PC-9 (cell line): ENCODE measurements at regions not wholly inside any gene's neighbourhood (a gene's known extent, or its start where the extent isn't known, plus 50 kb on each side); places are given as distances from the start of the nearest gene placed in this dataset.

Source experiments
- BruUV-seq: library from RNA; stranded (reverse); fragments of 400-500 nt; replicated peaks from 2 replicates; lab custom pipeline; 2021; lab: Mats Ljungman, UMichigan
- CTCF ChIA-PET: fragments of 300-600 bp; sonication (Branson Sonifier 250); formaldehyde crosslinking; loops from one replicate; lab custom pipeline; 2022; ENCODE audit warnings: antibody characterized with exemption; lab: Charles Lee
- POLR2A ChIA-PET: fragments of 300-600 bp; sonication (Branson Sonifier 250); formaldehyde crosslinking; loops from one replicate; lab custom pipeline; 2022; ENCODE audit warnings: antibody characterized with exemption; ENCODE audit not compliant: unreplicated experiment; lab: Charles Lee
- DNase-seq, 2 experiments: peaks; one replicate each; pipeline versions ENCODE4 v3.0.0 to v3.0.0-alpha.2; 2015 to 2022; ENCODE audit warnings: mixed read lengths in 1 of 2
- H2AFZ ChIP-seq: fragments of 200-600 bp; sonication (generic); 2 replicates; pipeline ENCODE4 v1.8.1; 2017; ENCODE audit warnings: antibody characterized with exemption
- H3F3A ChIP-seq: fragments of 200-600 bp; sonication (generic); 2 replicates; pipeline ENCODE4 v1.8.1; 2017; ENCODE audit warnings: antibody characterized with exemption, mild to moderate bottlenecking, low read depth; ENCODE audit not compliant: insufficient read depth
- H3K27ac ChIP-seq: fragments of 200-600 bp; sonication (generic); 2 replicates; pipeline ENCODE4 v1.6.1; 2016; ENCODE audit warnings: mixed run types
- H3K27me3 ChIP-seq: fragments of 200-600 bp; sonication (generic); 2 replicates; pipeline ENCODE4 v1.6.1; 2016; ENCODE audit warnings: low read depth, mixed run types; ENCODE audit not compliant: insufficient read depth
- H3K36me3 ChIP-seq: fragments of 200-600 bp; sonication (generic); 2 replicates; pipeline ENCODE4 v1.6.1; 2016; ENCODE audit warnings: low read depth, mixed run types
- H3K4me1 ChIP-seq: fragments of 200-600 bp; sonication (generic); replicated peaks from 2 replicates; pipeline ENCODE4 v1.6.1; 2016; ENCODE audit warnings: mixed run types; ENCODE audit not compliant: insufficient read depth
- H3K4me2 ChIP-seq: fragments of 200-600 bp; sonication (generic); 2 replicates; pipeline ENCODE4 v1.6.1; 2017; ENCODE audit warnings: mixed run types
- H3K4me3 ChIP-seq: fragments of 200-600 bp; sonication (generic); 2 replicates; pipeline ENCODE4 v1.6.1; 2016; ENCODE audit warnings: mixed run types
- H3K79me2 ChIP-seq: fragments of 200-600 bp; sonication (generic); 2 replicates; pipeline ENCODE4 v1.6.1; 2017; ENCODE audit warnings: low read depth, mixed run types
- H3K9me2 ChIP-seq: fragments of 200-600 bp; sonication (generic); 2 replicates; pipeline ENCODE4 v1.8.1; 2017; ENCODE audit warnings: mild to moderate bottlenecking; ENCODE audit not compliant: insufficient read depth
- H3K9me3 ChIP-seq: fragments of 200-600 bp; sonication (generic); 2 replicates; pipeline ENCODE4 v1.8.1; 2016; ENCODE audit warnings: low read depth; ENCODE audit not compliant: insufficient read depth
- H4K20me1 ChIP-seq: fragments of 200-600 bp; sonication (generic); 2 replicates; pipeline ENCODE4 v1.8.1; 2017; ENCODE audit not compliant: insufficient read depth
- EZH2 ChIP-seq: fragments of 200-600 bp; sonication (generic); IDR thresholded peaks from 2 replicates; pipeline ENCODE4 v1.8.0; 2017; ENCODE audit warnings: antibody characterized with exemption, low read depth
- intact Hi-C: fragments of 100-400 bp; cut with micrococcal nuclease; formaldehyde crosslinking; loops from one replicate; pipeline ENCODE4 v1.10.0; 2022; ENCODE audit not compliant: unreplicated experiment
- TF ChIP-seq, protein P1 (sequence below): fragments of 200-600 bp; sonication (generic); conservative IDR thresholded peaks from 2 replicates; pipeline ENCODE4 v1.6.1; 2017; ENCODE audit warnings: mixed run types, antibody characterized with exemption, mild to moderate bottlenecking, moderate library complexity

GRCh38 chr2:212940816-212941215 is 210.6 kb downstream of the IKZF2 start:
- Histone ChIP-seq H3K9me2 (no peaks in the 10 kb centered on the region), H2AFZ (no peak overlapping the region), H3K4me3 (no peak overlapping the region), H3K4me2 (peak overlapping the region; percentile 40; the same call in 1 of the 2 replicates), H4K20me1 (no peaks in the 10 kb centered on the region), H3K27ac (peak overlapping the region; percentile 76), H3K4me1 (peaks cover 24% of the 10 kb centered on the region), H3K27me3 (no peaks in the 10 kb centered on the region), H3K79me2 (no peaks in the 10 kb centered on the region), H3K36me3 (no peaks in the 10 kb centered on the region), H3K9me3 (no peaks in the 10 kb centered on the region), H3F3A (0 out of 2 replicates have a peak, but pooled peaks cover 15% of the 10 kb centered on the region)
- intact Hi-C loops, result loop anchor here (1.0 to 2.0 kb wide), 4 partner anchors 12 to 78 kb away; no protein-coding TSS in a partner anchor
- no TSS peak for BruUV-seq
- CTCF ChIA-PET, result interaction anchor here (0.6 kb wide), 1 partner anchor 36 kb away, joined by 4 read pairs; no protein-coding TSS in a partner anchor
- TF ChIP-seq, protein P1, sequence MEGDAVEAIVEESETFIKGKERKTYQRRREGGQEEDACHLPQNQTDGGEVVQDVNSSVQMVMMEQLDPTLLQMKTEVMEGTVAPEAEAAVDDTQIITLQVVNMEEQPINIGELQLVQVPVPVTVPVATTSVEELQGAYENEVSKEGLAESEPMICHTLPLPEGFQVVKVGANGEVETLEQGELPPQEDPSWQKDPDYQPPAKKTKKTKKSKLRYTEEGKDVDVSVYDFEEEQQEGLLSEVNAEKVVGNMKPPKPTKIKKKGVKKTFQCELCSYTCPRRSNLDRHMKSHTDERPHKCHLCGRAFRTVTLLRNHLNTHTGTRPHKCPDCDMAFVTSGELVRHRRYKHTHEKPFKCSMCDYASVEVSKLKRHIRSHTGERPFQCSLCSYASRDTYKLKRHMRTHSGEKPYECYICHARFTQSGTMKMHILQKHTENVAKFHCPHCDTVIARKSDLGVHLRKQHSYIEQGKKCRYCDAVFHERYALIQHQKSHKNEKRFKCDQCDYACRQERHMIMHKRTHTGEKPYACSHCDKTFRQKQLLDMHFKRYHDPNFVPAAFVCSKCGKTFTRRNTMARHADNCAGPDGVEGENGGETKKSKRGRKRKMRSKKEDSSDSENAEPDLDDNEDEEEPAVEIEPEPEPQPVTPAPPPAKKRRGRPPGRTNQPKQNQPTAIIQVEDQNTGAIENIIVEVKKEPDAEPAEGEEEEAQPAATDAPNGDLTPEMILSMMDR, result no peak
- no peak for TF ChIP-seq EZH2
- peak; percentile 64 to 90 for DNase-seq
- POLR2A ChIA-PET, result interaction anchor here (0.6 kb wide), 1 partner anchor 39 kb away, joined by 5 read pairs; no protein-coding TSS in a partner anchor

- CTCF ChIA-PET, result interaction anchor here (0.6 kb wide), 1 partner anchor 35 kb away, joined by 4 read pairs; no protein-coding TSS in a partner anchor
Observed at GRCh38 chr2:212939777-212940531, 211.5 kb downstream of the IKZF2 start.

GRCh38 chr2:212938144-212938793 is 213.1 kb downstream of the IKZF2 start:
- Histone ChIP-seq H3K9me3 (no peaks in the 10 kb centered on the region), H3K27ac (no peak overlapping the region), H3K36me3 (no peaks in the 10 kb centered on the region), H3K9me2 (no peaks in the 10 kb centered on the region), H2AFZ (no peak overlapping the region), H3K4me3 (no peak overlapping the region), H3K4me1 (peaks cover 24% of the 10 kb centered on the region), H3K27me3 (no peaks in the 10 kb centered on the region), H3F3A (0 out of 2 replicates have a peak, but pooled peaks cover 15% of the 10 kb centered on the region), H3K4me2 (no peak overlapping the region), H4K20me1 (no peaks in the 10 kb centered on the region), H3K79me2 (no peaks in the 10 kb centered on the region)
- CTCF ChIA-PET, result no interaction called here
- intact Hi-C loops, result no loop called here
- POLR2A ChIA-PET, result no interaction called here
- no peak for TF ChIP-seq EZH2
- TF ChIP-seq, protein P1, result no peak
- no peak for DNase-seq
- no TSS peak for BruUV-seq

More at GRCh38 chr2:212939777-212940531, 211.5 kb downstream of the IKZF2 start:
- H3K27ac ChIP-seq, result peak overlapping the region; percentile 76
- no peaks in the 10 kb centered on the region for H3K79me2 ChIP-seq
- H3F3A ChIP-seq, result 0 out of 2 replicates have a peak, but pooled peaks cover 15% of the 10 kb centered on the region
- H3K9me2 ChIP-seq, result no peaks in the 10 kb centered on the region
- peak overlapping the region; percentile 40; the same call in 1 of the 2 replicates for H3K4me2 ChIP-seq
- peak; percentile 52 to 61 for DNase-seq
- TF ChIP-seq EZH2, result no peak
- TF ChIP-seq, protein P1, result no peak
- H4K20me1 ChIP-seq, result no peaks in the 10 kb centered on the region
- H3K4me1 ChIP-seq, result peaks cover 24% of the 10 kb centered on the region
- H2AFZ ChIP-seq, result no peak overlapping the region
- H3K27me3 ChIP-seq, result no peaks in the 10 kb centered on the region
- intact Hi-C loops, result loop anchor here (1.0 to 2.0 kb wide), 4 partner anchors 11 to 77 kb away; no protein-coding TSS in a partner anchor
- BruUV-seq, result no TSS peak
- H3K9me3 ChIP-seq, result no peaks in the 10 kb centered on the region
- H3K36me3 ChIP-seq, result no peaks in the 10 kb centered on the region
- POLR2A ChIA-PET, result interaction anchor here (0.6 kb wide), 1 partner anchor 40 kb away, joined by 5 read pairs; no protein-coding TSS in a partner anchor
- H3K4me3 ChIP-seq, result no peak overlapping the region
